IMR-90 (cell line): ENCODE measurements at regions not wholly inside any gene's neighbourhood (a gene's known extent, or its start where the extent isn't known, plus 50 kb on each side); places are given as distances from the start of the nearest gene placed in this dataset.

Experiments
- ATAC-seq: fragments of 200-7000 bp; cut with Tn5 transposase; 2 replicates; pipeline ENCODE4 v1.9.1; 2020; ENCODE audit warnings: low read depth, mild to moderate bottlenecking, moderate library complexity
- BruUV-seq: library from RNA; stranded (reverse); fragments of 400-500 nt; replicated peaks from 2 replicates; lab custom pipeline; 2021; lab: Mats Ljungman, UMichigan
- CTCF ChIA-PET: fragments of 300-600 bp; formaldehyde crosslinking; extraction: SDS; loops from one replicate; lab custom pipeline; 2021; ENCODE audit warnings: antibody characterized with exemption; lab: Yijun Ruan, JAX
- POLR2A ChIA-PET: fragments of 300-600 bp; sonication (Branson Sonifier 250); formaldehyde crosslinking; loops from one replicate; lab custom pipeline; 2022; ENCODE audit warnings: antibody characterized with exemption; ENCODE audit not compliant: unreplicated experiment; lab: Charles Lee
- DNase-seq: peaks from one replicate; pipeline ENCODE4 v3.0.0; 2013
- H2AFZ ChIP-seq: replicated peaks from 2 replicates; pipeline ENCODE3; 2013; ENCODE audit warnings: low read length, mild to moderate bottlenecking; ENCODE audit not compliant: poor library complexity
- H2AK5ac ChIP-seq: 2 replicates; pipeline ENCODE4 v1.6.1; 2013; ENCODE audit warnings: low read depth, low read length, inconsistent platforms
- H2AK9ac ChIP-seq: replicated peaks from 2 replicates; pipeline ENCODE3; 2013; ENCODE audit warnings: mild to moderate bottlenecking, low read depth, low read length, moderate library complexity; ENCODE audit not compliant: poor library complexity
- H2BK120ac ChIP-seq: 2 replicates; pipeline ENCODE4 v1.6.1; 2013; ENCODE audit warnings: low read depth, low read length, inconsistent platforms
- H2BK15ac ChIP-seq: 3 replicates; pipeline ENCODE4 v1.6.1; 2013; ENCODE audit warnings: low read depth, low read length, inconsistent platforms
- H2BK20ac ChIP-seq: 2 replicates; pipeline ENCODE4 v1.6.1; 2013; ENCODE audit warnings: low read depth, mild to moderate bottlenecking, inconsistent platforms, low read length, moderate library complexity
- H2BK5ac ChIP-seq: 2 replicates; pipeline ENCODE4 v1.6.1; 2013; ENCODE audit warnings: mild to moderate bottlenecking, low read depth, low read length, inconsistent platforms; ENCODE audit not compliant: poor library complexity, severe bottlenecking
- H3K14ac ChIP-seq: replicated peaks from 2 replicates; pipeline ENCODE4 v1.6.1; 2013; ENCODE audit warnings: low read depth, low read length, inconsistent platforms
- H3K18ac ChIP-seq: 2 replicates; pipeline ENCODE4 v1.6.1; 2013; ENCODE audit warnings: low read depth, low read length, control low read depth
- H3K23ac ChIP-seq: 2 replicates; pipeline ENCODE4 v1.6.1; 2013; ENCODE audit warnings: low read depth, low read length, inconsistent platforms
- H3K27ac ChIP-seq: 2 replicates; pipeline ENCODE4 v1.5.1; 2013; ENCODE audit warnings: mild to moderate bottlenecking, control low read depth, low read length; ENCODE audit not compliant: insufficient read depth
- H3K27me3 ChIP-seq: 2 replicates; pipeline ENCODE4 v1.6.1; 2013; ENCODE audit warnings: low read length; ENCODE audit not compliant: control insufficient read depth, insufficient read depth
- H3K36me3 ChIP-seq: 2 replicates; pipeline ENCODE4 v1.6.1; 2013; ENCODE audit warnings: low read length, mixed read lengths; ENCODE audit not compliant: control insufficient read depth, insufficient read depth
- H3K4ac ChIP-seq: 2 replicates; pipeline ENCODE4 v1.6.1; 2013; ENCODE audit warnings: low read depth, low read length, inconsistent platforms
- H3K4me1 ChIP-seq: 2 replicates; pipeline ENCODE4 v1.6.1; 2013; ENCODE audit warnings: low read length, mixed read lengths; ENCODE audit not compliant: control insufficient read depth, insufficient read depth
- H3K4me2 ChIP-seq: 2 replicates; pipeline ENCODE4 v1.6.1; 2013; ENCODE audit warnings: low read depth, mild to moderate bottlenecking, control low read depth, low read length, moderate library complexity
- H3K4me3 ChIP-seq: 2 replicates; pipeline ENCODE4 v1.5.1; 2013; ENCODE audit warnings: low read depth, mild to moderate bottlenecking, control low read depth, low read length, moderate library complexity; ENCODE audit not compliant: insufficient read depth
- H3K56ac ChIP-seq: 2 replicates; pipeline ENCODE4 v1.6.1; 2013; ENCODE audit warnings: low read length, inconsistent platforms; ENCODE audit not compliant: insufficient read depth; ENCODE audit errors: extremely low read depth
- H3K79me1 ChIP-seq, 2 experiments: 2 replicates each; pipeline ENCODE4 v1.6.1; 2013; ENCODE audit warnings: low read length in 2 of 2, inconsistent platforms in 1 of 2, low read depth in 1 of 2
- H3K9ac ChIP-seq: 2 replicates; pipeline ENCODE4 v1.6.1; 2013; ENCODE audit warnings: low read depth, low read length, control low read depth
- H3K9me1 ChIP-seq: 2 replicates; pipeline ENCODE4 v1.6.1; 2013; ENCODE audit warnings: low read length, inconsistent platforms; ENCODE audit not compliant: insufficient read depth
- H3K9me3 ChIP-seq: 2 replicates; pipeline ENCODE4 v1.6.1; 2013; ENCODE audit warnings: low read length; ENCODE audit not compliant: control insufficient read depth, insufficient read depth
- H4K20me1 ChIP-seq: 2 replicates; pipeline ENCODE4 v1.6.1; 2013; ENCODE audit warnings: low read length, inconsistent platforms; ENCODE audit not compliant: insufficient read depth
- H4K5ac ChIP-seq: 2 replicates; pipeline ENCODE4 v1.6.1; 2013; ENCODE audit warnings: mild to moderate bottlenecking, low read depth, low read length, control low read depth
- H4K8ac ChIP-seq, 2 experiments: 2 replicates each; pipeline ENCODE4 v1.6.1; 2013; ENCODE audit warnings: low read depth in 2 of 2, low read length in 2 of 2, control low read depth in 1 of 2, inconsistent platforms in 1 of 2
- H4K91ac ChIP-seq: 2 replicates; pipeline ENCODE4 v1.6.1; 2013; ENCODE audit warnings: low read depth, low read length, inconsistent platforms; ENCODE audit not compliant: insufficient read depth
- BHLHE40 ChIP-seq: fragments of 150-350 bp; IDR thresholded peaks from 2 replicates; pipeline ENCODE4 v1.6.1; 2016; ENCODE audit warnings: mild to moderate bottlenecking, low read depth, low read length
- CEBPB ChIP-seq: IDR thresholded peaks from 2 replicates; pipeline ENCODE4 v1.6.1; 2012; ENCODE audit warnings: low read depth, low read length, improper control_type of control experiment
- CHD1 ChIP-seq: IDR thresholded peaks from 2 replicates; pipeline ENCODE4 v1.6.1; 2012; ENCODE audit warnings: low read depth, low read length, improper control_type of control experiment
- CTCF ChIP-seq: conservative IDR thresholded peaks from 2 replicates; pipeline ENCODE4 v1.5.1; 2012; ENCODE audit warnings: mild to moderate bottlenecking, low read depth, low read length, improper control_type of control experiment
- ELK1 ChIP-seq: fragments of 150-350 bp; IDR thresholded peaks from 2 replicates; pipeline ENCODE4 v1.6.1; 2016; ENCODE audit warnings: low read depth, mild to moderate bottlenecking, low read length, moderate library complexity, borderline replicate concordance
- FOS ChIP-seq: fragments of 150-350 bp; IDR thresholded peaks from 2 replicates; pipeline ENCODE4 v1.6.1; 2016; ENCODE audit warnings: low read depth, low read length
- MAFK ChIP-seq: IDR thresholded peaks from 2 replicates; pipeline ENCODE4 v1.6.1; 2012; ENCODE audit warnings: low read depth, low read length, improper control_type of control experiment
- MAZ ChIP-seq: IDR thresholded peaks from 2 replicates; pipeline ENCODE4 v1.6.1; 2012; ENCODE audit warnings: low read depth, mild to moderate bottlenecking, low read length, improper control_type of control experiment, moderate library complexity, borderline replicate concordance
- MXI1 ChIP-seq: IDR thresholded peaks from 2 replicates; pipeline ENCODE4 v1.6.1; 2012; ENCODE audit warnings: low read depth, mild to moderate bottlenecking, low read length, moderate library complexity, borderline replicate concordance
- NFE2L2 ChIP-seq: fragments of 150-350 bp; IDR thresholded peaks from 2 replicates; pipeline ENCODE4 v1.6.1; 2016; ENCODE audit warnings: low read depth, mild to moderate bottlenecking, low read length
- POLR2A ChIP-seq: IDR thresholded peaks from 2 replicates; pipeline ENCODE4 v1.6.1; 2012; ENCODE audit warnings: mild to moderate bottlenecking, low read depth, low read length
- RAD21 ChIP-seq: IDR thresholded peaks from 2 replicates; pipeline ENCODE4 v1.6.1; 2012; ENCODE audit warnings: low read length, improper control_type of control experiment
- RCOR1 ChIP-seq: IDR thresholded peaks from 2 replicates; pipeline ENCODE4 v1.6.1; 2012; ENCODE audit warnings: mild to moderate bottlenecking, low read length, improper control_type of control experiment; ENCODE audit not compliant: insufficient replicate concordance
- RFX5 ChIP-seq: IDR thresholded peaks from 2 replicates; pipeline ENCODE4 v1.8.0; 2012; ENCODE audit warnings: low read depth, mild to moderate bottlenecking, low read length, moderate library complexity
- SMC3 ChIP-seq: fragments of 150-350 bp; IDR thresholded peaks from 2 replicates; pipeline ENCODE4 v1.6.1; 2016; ENCODE audit warnings: low read depth, mild to moderate bottlenecking, antibody characterized with exemption, low read length, moderate library complexity
- USF2 ChIP-seq: fragments of 150-350 bp; IDR thresholded peaks from 2 replicates; pipeline ENCODE4 v1.6.1; 2017; ENCODE audit warnings: mild to moderate bottlenecking, antibody characterized with exemption, low read length, low read depth
- dilution Hi-C: fragments of 300-500 bp; cut with HindIII; formaldehyde crosslinking; loops from one replicate; pipeline ENCODE4 v1.14.3; 2018; ENCODE audit warnings: low sequenced_read_pairs; ENCODE audit not compliant: unreplicated experiment
- in situ Hi-C: fragments of 300-500 bp; cut with MboI; formaldehyde crosslinking; loops from 3 replicates; pipeline ENCODE4 v1.14.3; 2019; ENCODE audit warnings: low sequenced_read_pairs, inconsistent platforms, mixed read lengths
- intact Hi-C: fragments of 100-400 bp; cut with micrococcal nuclease; formaldehyde crosslinking; loops from 2 replicates; pipeline ENCODE4 v1.10.0; 2022

- Histone ChIP-seq H4K20me1 (no peaks in the 10 kb centered on the region), H4K91ac (no peak overlapping the region), H2AFZ (no peak overlapping the region), H2AK5ac (no peak overlapping the region), H2BK120ac (no peak overlapping the region), H3K79me1 (no peaks in the 10 kb centered on the region), H3K4ac (no peak overlapping the region), H3K14ac (no peak overlapping the region), H4K8ac (no peak overlapping the region), H3K9me1 (no peaks in the 10 kb centered on the region), H4K5ac (no peak overlapping the region), H3K4me3 (no peak overlapping the region), H2BK20ac (no peak overlapping the region), H3K4me2 (no peak overlapping the region), H3K23ac (no peak overlapping the region), H3K4me1 (no peaks in the 10 kb centered on the region), H2AK9ac (no peak overlapping the region), H3K9ac (no peak overlapping the region), H3K36me3 (no peaks in the 10 kb centered on the region), H3K27ac (no peak overlapping the region), H3K9me3 (peaks cover 2% of the 10 kb centered on the region; the same call in 1 of the 2 replicates), H3K27me3 (no peaks in the 10 kb centered on the region), H3K56ac (no peak overlapping the region), H2BK15ac (no peak overlapping the region), H2BK5ac (no peak overlapping the region), H3K18ac (no peak overlapping the region)
- DNase-seq (no peak), ATAC-seq (no peak)
- ChIA-PET POLR2A (interaction anchor here (0.5 kb wide), 1 partner anchor 1032 kb away, joined by 13 read pairs; no protein-coding TSS in a partner anchor), CTCF (no interaction called here)
- dilution Hi-C loops (no loop called here), intact Hi-C loops (no loop called here), in situ Hi-C loops (no loop called here)
- BruUV-seq: no TSS peak
- TF ChIP-seq POLR2A: no peak
- no peak for TF ChIP-seq SMC3
- no peak for TF ChIP-seq CTCF
- TF ChIP-seq CEBPB: no peak
- no peak for TF ChIP-seq MXI1
- no peak for TF ChIP-seq NFE2L2
- no peak for TF ChIP-seq USF2
- TF ChIP-seq MAFK: no peak
- TF ChIP-seq CHD1: no peak
- TF ChIP-seq FOS: no peak
- no peak for TF ChIP-seq BHLHE40
- no peak for TF ChIP-seq ELK1
- TF ChIP-seq RAD21: no peak
- no peak for TF ChIP-seq MAZ
- no peak for TF ChIP-seq RFX5
- TF ChIP-seq RCOR1: no peak
Measured at GRCh38 chr4:104416725-104417356, 77.9 kb downstream of the CXXC4 start.
